ENCODE measurements at regions not wholly inside any gene's neighbourhood (a gene's known extent, or its start where the extent isn't known, plus 50 kb on each side); places are given as distances from the start of the nearest gene placed in this dataset.

DNA sequence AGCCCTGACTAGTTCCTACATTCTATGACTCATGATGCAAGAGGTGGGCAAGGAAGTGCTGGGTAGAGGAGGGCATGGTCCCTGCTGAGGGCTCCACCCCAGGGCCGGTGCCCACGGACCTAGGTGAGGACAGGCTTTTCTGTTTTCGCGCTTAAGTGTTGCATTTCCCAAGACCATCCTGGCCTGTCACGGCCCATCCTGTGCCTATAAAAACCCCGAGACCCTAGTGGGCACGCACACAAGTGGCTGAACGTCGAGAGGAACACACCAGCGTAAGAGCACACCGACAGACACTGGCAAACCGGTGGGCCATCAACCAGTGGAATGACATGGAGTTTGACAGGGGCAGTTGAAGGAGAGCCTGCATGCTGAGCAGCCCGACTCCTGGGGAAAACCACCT lies 680.7 kb upstream of the GHITM start:
- Histone ChIP-seq H3K27me3 (ENCODE audit: insufficient read depth, low read length, poor library complexity, severe bottlenecking) (no peaks in the 10 kb centered on the region), H3K36me3 (ENCODE audit: insufficient read depth, low read length) (no peaks in the 10 kb centered on the region), H3K9me3 (ENCODE audit: insufficient read depth, low read depth, low read length) (no peaks in the 10 kb centered on the region), H3K79me2 (ENCODE audit: insufficient read depth, low read length) (no peaks in the 10 kb centered on the region), H3K4me1 (ENCODE audit: insufficient read depth, low read length, poor library complexity, severe bottlenecking) (no peaks in the 10 kb centered on the region), H3K4me3 (ENCODE audit: low read length, poor library complexity, severe bottlenecking) (no peak overlapping the region), H3K4me2 (ENCODE audit: low read depth, low read length, poor library complexity, severe bottlenecking) (no peak overlapping the region), H3F3A (ENCODE audit: low read depth) (no peaks in the 10 kb centered on the region), H2AFZ (ENCODE audit: low read length) (no peak overlapping the region), H3K9ac (ENCODE audit: low read depth, low read length, poor library complexity, severe bottlenecking) (no peak overlapping the region), H4K20me1 (ENCODE audit: insufficient read depth, low read length, poor library complexity, severe bottlenecking) (no peaks in the 10 kb centered on the region), H3K9me2 (replicated peaks; ENCODE audit: low read depth, low read length) (no peaks in the 10 kb centered on the region)
- TF ChIP-seq CTCF (conservative IDR thresholded peaks at IDR 0.05; ENCODE audit: low read length) (no peak), EZH2phosphoT487 (IDR thresholded peaks at IDR 0.05; ENCODE audit: borderline replicate concordance) (no peak)

DNA sequence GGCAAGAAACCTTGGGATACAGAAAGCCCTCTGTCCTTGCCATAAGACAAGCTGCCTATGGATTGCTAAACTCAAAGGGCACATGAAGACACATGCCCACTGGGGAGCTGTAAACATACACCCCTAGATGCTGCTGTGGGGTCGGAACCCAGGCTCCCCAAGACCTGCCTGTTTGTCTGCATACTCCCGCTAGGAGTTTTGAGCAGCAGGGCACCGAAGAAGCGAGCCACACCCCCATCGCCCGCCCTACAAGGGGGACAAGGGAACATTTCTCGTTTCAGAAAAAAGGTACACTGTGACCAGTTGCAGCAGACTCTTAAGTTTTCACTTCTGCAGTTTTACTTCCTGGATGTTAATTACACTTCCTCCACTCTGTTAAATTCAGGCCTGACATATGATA lies 680.2 kb upstream of the GHITM start:
- no peaks in the 10 kb centered on the region for H3K27me3 ChIP-seq (ENCODE audit: insufficient read depth, low read length, poor library complexity, severe bottlenecking)
- H3K36me3 ChIP-seq (ENCODE audit: insufficient read depth, low read length), result no peaks in the 10 kb centered on the region
- TF ChIP-seq EZH2phosphoT487 (IDR thresholded peaks at IDR 0.05; ENCODE audit: borderline replicate concordance) (no peak), CTCF (conservative IDR thresholded peaks at IDR 0.05; ENCODE audit: low read length) (no peak)

GRCh38 chr10:83469728-83470331 lies 669.5 kb upstream of the GHITM start:
- TF ChIP-seq CTCF (conservative IDR thresholded peaks at IDR 0.05; ENCODE audit: low read length), result no peak
- TF ChIP-seq EZH2phosphoT487 (IDR thresholded peaks at IDR 0.05; ENCODE audit: borderline replicate concordance), result no peak
- no peaks in the 10 kb centered on the region for H3F3A ChIP-seq (ENCODE audit: low read depth)
- no peaks in the 10 kb centered on the region for H3K27me3 ChIP-seq (ENCODE audit: insufficient read depth, low read length, poor library complexity, severe bottlenecking)
- no peak overlapping the region for H2AFZ ChIP-seq (ENCODE audit: low read length)
- H3K4me1 ChIP-seq (ENCODE audit: insufficient read depth, low read length, poor library complexity, severe bottlenecking), result no peaks in the 10 kb centered on the region
- H3K79me2 ChIP-seq (ENCODE audit: insufficient read depth, low read length), result no peaks in the 10 kb centered on the region
- H3K4me3 ChIP-seq (ENCODE audit: low read length, poor library complexity, severe bottlenecking), result no peak overlapping the region
- H3K9me3 ChIP-seq (ENCODE audit: insufficient read depth, low read depth, low read length), result no peaks in the 10 kb centered on the region
- H4K20me1 ChIP-seq (ENCODE audit: insufficient read depth, low read length, poor library complexity, severe bottlenecking), result no peaks in the 10 kb centered on the region
- H3K4me2 ChIP-seq (ENCODE audit: low read depth, low read length, poor library complexity, severe bottlenecking), result no peak overlapping the region
- no peaks in the 10 kb centered on the region for H3K9me2 ChIP-seq (replicated peaks; ENCODE audit: low read depth, low read length)
- H3K36me3 ChIP-seq (ENCODE audit: insufficient read depth, low read length), result no peaks in the 10 kb centered on the region
- no peak overlapping the region for H3K9ac ChIP-seq (ENCODE audit: low read depth, low read length, poor library complexity, severe bottlenecking)

More for the DNA sequence above, 680.2 kb upstream of the GHITM start:
- H3K4me2 ChIP-seq (ENCODE audit: low read depth, low read length, poor library complexity, severe bottlenecking), result no peak overlapping the region
- H3K4me3 ChIP-seq (ENCODE audit: low read length, poor library complexity, severe bottlenecking), result no peak overlapping the region
- H4K20me1 ChIP-seq (ENCODE audit: insufficient read depth, low read length, poor library complexity, severe bottlenecking), result no peaks in the 10 kb centered on the region
- no peaks in the 10 kb centered on the region for H3K9me2 ChIP-seq (replicated peaks; ENCODE audit: low read depth, low read length)
- no peak overlapping the region for H3K9ac ChIP-seq (ENCODE audit: low read depth, low read length, poor library complexity, severe bottlenecking)
- H3K9me3 ChIP-seq (ENCODE audit: insufficient read depth, low read depth, low read length), result no peaks in the 10 kb centered on the region
- H3K4me1 ChIP-seq (ENCODE audit: insufficient read depth, low read length, poor library complexity, severe bottlenecking), result no peaks in the 10 kb centered on the region
- H3K79me2 ChIP-seq (ENCODE audit: insufficient read depth, low read length), result no peaks in the 10 kb centered on the region
- H2AFZ ChIP-seq (ENCODE audit: low read length), result no peak overlapping the region
- H3F3A ChIP-seq (ENCODE audit: low read depth), result no peaks in the 10 kb centered on the region

Data from Loucy (cell line).